Myocyte (in vitro differentiated cells): ENCODE measurements at regions not wholly inside any gene's neighbourhood (a gene's known extent, or its start where the extent isn't known, plus 50 kb on each side); places are given as distances from the start of the nearest gene placed in this dataset.

Experiments used
- DNase-seq: peaks from one replicate; pipeline ENCODE4 v3.0.0-alpha.2; 2012; ENCODE audit warnings: low read depth

DNA sequence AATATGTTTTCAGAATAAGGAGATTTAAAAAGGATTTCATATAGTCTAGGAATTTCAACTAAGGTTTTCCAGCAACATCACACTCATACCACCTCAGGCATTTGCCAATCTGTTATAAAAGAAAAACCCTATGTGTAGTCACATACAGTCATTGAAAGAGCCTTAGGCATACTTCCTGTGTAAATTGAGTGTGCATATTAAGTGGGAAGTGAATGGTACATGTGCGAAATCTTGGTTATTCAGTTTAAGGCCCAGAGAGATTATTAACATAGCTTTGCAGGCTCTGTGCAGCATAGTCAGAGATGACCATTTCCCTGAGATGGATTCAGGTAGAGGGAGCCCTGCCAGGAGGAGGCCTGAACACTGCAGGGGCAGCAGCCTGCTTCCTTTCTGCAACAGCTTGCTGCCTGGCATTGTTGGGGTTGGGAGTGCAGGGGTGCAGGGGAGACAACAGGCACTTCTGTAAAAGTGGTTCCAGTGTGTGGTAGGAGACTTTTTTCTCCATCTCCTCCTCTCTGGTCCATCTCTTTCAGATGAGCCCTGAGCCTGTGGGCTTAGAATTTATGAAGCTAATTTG lies 100.1 kb upstream of the OSR1 start:
- no peak for DNase-seq

DNA sequence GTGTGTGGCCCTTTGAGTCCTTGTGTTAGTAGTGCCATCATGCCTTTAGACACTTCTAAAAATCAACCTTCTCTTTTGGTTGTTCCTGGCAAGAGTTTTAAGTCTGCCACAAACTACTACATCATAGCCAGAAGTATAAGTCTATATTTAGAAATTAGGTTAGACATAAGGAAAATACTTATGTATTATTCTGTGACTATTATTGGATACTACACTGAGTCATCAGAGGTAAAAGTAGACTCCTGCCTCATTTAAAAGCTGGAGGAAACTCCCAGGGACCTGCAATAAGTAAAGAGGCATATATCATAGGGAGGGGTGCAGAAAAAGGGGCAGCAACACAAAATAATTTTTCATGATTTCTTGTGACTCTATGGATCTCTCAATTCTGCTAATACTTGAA lies 99.4 kb upstream of the OSR1 start:
- DNase-seq, result no peak

DNA sequence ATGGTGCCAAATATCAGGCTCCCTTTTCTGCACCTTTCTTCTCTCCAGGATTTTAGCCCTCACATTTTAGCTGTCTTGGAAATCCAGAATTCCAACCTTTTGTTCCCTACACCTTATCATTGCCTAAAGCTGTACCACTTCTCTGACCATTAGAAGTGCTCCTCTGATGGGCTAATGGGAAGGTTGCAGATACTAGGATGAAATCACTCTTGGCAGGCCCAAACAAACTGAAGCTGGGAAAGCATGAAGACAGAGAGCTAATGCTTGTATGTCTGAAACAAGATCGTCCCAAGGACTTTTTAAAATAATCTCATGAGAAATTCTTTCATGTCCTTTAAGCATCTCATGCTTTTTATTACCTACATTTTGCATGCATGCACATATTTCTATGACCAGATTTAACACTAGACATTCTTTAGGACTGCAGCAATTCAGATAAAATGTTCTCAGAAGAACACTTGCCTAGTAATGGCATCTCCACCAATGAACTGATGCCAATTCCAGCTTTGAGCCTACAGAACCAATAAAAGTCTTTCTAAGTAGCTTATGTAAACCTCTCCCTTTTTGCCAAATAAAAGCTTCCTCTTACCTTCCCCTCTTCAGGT lies 98.4 kb upstream of the OSR1 start:
- no peak for DNase-seq

DNA sequence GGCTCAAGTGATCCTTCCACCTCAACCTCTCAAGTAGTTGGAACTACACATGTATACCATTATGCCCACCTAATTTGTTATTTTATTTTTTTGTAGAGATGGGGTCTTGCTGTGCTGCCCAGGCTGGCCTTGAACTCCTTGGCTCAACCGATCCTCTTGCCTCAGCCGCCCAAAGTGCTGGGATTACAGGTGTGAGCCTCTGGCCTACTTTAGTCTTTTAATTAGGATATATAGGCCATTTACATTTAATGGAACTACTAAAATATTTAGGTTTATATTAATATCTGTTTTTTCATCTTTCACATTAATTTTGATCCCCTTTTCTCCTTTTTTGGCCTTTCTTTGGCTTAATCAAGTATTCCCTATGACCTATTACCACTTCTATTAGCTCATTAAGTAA lies 95.7 kb upstream of the OSR1 start:
- no peak for DNase-seq

DNA sequence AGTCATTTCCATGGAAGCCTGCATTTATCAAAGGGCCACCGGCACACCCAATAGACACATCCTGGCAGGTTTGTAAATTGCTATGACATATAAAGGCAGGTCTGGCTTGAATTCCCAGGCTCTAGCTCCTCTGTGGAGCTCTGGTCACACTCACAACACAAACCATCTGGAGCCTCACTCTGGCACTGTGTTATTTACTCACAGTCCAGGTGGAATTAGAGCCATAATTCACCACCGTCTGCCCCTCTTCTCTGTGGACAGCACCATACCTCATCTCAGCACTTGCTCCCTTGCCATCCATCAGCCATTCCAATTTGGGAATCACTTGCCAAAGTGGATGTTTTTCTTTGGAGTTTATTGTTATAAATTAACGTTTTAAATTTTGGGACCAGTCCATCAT lies 84.3 kb upstream of the OSR1 start:
- DNase-seq, result no peak

DNA sequence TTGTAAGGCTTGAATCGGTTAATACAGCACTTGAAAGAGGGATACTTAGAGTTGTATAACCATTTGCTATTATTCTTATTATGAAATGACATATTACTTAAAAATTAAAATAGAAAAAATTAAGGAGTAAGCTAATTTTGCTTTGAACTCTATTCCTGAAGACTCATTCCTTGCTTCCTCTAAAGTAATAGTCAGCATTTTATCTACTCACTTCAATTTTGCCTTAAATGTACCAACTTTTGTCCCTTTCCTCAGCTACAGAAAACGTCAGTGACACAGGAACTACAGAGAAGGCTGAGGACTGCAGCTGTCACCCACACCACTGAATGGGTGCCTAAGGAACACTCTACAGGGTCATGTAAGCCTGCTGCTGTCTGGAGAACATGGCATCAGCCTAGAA lies 80.7 kb upstream of the OSR1 start:
- DNase-seq, result no peak

DNA sequence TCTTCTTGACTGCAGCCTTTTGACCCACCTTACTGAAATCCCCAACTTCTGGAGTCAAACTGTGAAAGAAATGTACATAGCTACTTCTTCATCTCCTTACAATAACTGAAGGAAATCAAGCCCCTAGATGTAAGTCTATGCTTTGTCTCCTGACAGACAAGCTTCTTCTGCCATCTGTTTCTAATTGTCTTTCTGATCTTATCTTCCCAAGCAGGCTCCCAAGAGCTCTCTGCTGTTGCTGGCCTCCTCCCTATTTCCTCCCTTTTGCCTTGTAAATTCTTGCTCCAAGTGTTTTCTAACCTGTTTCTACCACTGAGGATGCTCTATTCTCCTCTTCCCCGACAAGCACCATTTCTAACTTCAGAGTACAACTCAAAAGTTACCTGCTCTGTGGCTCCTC lies 77.4 kb upstream of the OSR1 start:
- DNase-seq, result no peak

DNA sequence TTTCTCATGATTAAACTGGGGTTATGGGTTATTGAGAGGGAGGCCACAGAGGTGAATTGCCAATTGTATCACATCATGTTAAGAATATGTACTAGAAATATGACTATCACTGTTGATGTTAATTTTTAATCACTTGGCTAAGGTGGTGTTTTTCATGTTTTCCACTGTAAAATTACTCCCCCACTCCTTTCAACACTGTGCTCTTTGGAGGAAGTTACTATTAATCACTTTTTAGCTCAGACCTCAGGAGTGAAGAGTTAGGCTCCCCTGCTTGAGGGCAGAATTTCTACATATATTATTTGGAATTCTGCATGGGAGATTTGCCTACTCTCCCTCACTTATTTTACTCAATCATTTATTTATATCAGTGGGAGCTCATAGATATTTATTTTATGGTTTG lies 76.0 kb upstream of the OSR1 start:
- DNase-seq, result no peak

DNA sequence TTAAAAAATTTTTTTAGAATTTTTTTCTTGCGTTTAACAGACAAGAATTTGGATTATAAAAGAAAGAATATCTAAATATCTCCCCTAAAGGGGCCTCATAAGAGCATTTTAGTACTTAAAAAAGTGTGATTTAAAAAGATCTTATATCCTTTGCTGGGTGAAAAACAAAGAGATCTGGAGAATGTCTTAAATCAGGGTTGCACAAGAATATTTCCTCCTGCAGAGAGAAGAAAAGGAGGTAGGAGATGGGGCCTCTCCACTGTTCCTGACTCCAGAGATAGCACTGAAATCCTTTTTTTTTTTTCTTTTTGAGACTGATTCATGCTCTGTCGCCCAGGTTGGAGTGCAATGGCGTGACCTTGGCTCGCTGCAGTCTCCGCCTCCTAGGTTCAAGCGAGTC lies 68.5 kb upstream of the OSR1 start:
- no peak for DNase-seq

DNA sequence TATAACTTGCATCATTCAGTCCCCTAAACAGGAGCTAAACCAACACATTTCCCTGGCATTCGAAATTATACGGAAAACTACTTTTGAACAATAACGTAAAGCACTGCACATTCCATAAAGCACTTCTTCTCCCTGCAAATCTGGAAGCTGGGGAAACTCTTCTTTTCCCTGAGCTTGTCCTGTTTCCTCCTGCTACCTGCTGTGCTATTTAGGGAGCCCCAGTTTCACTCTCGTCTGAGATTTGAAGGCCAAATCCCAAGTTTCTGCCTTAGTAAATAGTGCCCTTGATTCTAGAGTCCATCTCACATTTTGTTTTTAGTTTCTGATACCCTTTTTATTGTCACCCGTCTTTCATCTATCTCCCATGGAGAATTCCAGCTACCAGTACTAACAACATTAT lies 67.7 kb upstream of the OSR1 start:
- DNase-seq, result no peak

DNA sequence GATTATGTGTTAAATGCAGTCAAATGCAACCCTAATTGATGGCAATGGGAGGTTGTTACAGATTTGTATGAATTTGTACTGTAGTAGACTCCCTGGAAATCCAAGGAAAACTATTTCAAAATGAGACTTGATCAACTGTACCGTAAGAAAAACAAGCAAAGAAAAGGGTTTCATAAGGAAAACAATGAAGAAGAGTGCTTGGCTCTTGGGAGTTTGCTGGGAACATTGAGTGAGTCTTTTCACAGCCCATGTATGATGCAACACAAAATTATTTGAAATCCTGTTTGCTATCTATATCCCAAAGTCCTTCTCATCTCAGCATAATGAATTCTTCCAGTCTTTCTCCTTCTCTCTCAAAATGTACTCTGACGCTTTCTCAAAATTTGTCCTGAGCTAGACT lies 67.0 kb upstream of the OSR1 start:
- no peak for DNase-seq

DNA sequence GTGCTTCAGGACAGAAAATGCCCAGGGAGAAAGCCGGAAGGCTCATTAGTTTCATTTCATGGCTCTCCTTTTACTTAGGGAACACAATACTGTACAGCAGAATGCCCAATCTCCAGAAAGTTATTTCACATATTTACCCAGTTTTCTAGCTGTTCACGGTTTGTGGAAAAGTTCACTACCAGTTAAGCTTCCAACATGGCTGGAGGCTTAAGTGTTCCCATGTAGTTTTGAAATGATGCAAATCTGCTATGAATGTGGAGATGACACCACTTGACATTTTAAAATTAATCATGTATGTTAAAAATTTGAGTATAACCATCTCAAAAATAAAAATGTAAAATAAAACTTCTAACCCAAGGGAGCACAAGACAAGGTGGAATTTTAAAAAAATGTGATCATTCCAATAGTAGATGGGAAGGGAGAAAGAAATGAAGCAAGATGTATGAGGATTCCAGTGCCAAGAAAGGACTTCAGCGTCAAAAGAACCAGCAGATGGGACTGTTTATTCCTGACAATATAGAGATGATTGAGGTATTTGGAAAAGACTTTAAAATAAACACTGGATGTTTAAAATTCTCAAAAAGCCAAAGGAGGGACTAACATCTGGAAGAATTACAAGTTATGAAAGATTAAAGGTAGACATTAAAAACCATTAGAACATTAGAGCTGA lies 60.9 kb upstream of the OSR1 start:
- DNase-seq, result no peak

DNA sequence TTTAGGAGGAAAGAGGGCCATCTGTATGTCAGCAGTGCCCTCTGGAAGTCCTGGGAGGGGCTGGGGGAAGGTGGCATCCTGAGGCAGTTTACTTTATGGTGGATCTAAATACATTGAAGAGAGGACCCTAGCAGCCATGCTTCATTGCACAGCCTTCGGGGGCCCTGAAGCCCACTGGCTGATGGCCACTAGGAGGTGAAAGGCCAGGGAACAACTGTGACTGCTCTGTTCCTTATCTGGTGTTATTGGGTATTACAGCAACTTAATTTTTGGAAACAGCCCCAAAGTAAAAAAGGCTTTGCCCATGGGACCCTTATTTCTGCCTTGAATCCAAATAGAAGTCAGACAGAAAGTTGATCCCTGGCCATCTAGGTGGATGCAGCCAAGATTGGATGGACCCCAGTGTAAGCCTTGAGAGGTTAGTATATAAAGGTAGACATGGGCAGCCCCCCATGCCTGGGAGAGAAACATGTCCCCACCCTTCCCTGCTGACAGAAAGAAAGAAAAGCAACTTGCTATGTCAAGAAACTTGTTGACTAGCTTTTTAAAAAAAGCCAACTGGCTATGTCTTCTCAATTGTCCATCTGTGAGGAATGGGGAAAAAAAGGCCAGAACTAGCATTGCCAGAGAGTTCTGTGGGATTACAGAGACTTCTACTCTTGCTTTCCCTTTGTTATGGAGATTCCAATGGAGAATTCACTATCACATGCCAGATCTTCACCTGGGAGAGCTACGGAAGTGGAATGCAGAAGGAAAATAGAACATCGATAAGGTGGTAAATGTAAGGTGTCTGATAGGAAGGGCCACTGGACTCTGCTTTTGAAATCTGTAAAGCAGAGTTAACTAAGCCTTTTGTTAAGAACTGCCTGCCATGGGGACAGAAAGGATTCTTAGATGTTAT lies 58.6 kb upstream of the OSR1 start:
- DNase-seq, result no peak

DNA sequence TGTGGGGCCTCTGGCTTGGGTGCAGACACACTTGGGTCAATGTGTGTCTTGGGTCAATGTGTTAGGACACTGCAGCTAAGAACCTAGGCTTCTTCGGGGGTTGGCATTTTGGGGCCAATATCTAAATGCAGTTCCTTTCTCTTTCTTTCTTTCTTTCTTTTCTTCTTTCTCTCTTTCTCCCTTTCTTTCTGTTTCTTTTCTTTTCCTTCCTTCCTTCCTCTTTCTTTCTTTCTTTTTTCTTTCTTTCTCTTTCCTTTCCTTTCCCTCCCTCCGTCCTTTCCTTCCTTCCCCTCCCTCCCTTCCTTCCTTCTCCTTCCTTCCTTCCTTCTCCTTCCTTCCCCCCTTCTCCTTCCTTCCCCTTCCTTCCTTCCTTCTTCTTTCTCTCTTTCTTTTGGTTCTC lies 57.7 kb upstream of the OSR1 start:
- DNase-seq, result no peak

DNA sequence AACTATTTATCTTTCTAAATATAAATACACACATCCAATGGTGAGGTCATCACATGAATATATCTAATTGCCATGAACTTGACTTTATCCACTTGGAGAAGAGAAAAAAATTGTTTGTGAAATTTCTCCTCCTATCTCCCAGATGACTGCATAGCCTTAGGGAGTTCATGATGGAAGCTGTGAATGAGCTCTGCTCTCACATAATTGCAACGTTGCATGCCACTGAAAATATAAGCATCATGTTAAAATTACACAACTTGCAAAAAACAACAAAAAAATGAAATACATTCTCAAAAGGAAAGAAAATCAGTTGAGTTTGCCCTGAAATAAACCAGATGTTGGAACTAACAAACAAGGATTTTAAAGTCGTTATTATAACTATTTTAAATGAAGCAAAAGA lies 50.6 kb upstream of the OSR1 start:
- DNase-seq, result peak; percentile 3

DNA sequence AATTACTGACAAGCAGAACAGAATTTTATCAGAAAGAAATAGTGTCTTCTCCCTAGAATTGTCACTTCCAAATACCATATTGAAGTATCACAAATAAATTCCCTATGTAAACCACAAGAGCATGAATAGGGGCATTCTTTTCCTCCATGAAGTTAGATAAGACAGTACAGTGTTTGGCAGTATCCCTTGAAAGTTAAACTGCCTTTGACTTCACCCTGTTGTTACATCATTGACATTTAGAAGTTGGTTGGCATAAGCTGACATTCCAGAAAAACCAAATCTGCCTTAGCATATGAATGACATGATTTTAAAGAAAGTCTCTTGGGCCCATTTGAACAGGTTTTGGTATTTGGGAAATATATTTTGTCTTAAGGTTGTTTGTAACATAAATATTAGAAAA lies 50.2 kb upstream of the OSR1 start:
- DNase-seq, result peak; percentile 5
